CD4-positive, alpha-beta T cell treated with Interleukin-17A for 1 hour (primary cell): ENCODE measurements at regions not wholly inside any gene's neighbourhood (a gene's known extent, or its start where the extent isn't known, plus 50 kb on each side); places are given as distances from the start of the nearest gene placed in this dataset.

Experiments used
- DNase-seq: peaks from one replicate; pipeline ENCODE4 v3.0.0-alpha.2; 2020

DNA sequence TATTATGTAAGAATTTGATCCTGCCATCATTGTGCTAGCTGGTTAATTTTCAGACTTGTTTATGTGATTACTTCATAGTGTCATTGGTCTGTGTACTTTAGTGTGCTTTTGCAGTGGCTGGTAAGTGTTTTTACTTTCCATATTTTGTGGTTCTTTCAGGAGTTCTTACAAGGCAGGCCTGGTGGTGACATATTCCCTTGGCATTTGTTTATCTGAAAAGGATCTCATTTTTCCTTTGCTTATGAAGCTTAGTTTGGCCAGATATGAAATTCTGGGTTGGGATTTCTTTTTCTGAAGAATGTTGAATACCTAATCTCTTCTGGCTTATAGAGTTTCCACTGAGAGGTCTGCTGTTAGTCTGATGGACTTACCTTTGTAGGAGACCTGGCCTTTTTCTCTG lies 72.8 kb upstream of the MC4R start:
- DNase-seq: no peak

DNA sequence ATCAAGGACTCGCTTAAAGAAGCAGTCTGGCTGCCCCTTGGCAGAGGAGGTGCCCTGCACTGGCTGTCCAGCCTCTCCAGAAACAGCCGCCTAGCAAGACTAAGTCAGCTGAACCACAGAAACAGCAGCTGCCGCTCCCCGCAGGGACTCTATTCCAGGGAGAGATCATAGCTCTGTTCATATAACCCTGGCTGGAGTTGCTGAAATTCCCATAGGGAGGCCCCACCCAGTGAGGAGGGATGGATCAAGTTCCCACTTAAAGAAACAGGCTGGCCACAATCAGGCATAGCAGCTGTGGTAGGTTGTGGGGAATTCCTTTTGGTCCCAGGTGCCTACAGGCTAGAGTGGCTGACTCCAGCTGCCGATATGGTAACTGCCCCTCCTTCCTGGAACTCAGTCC lies 74.2 kb upstream of the MC4R start:
- no peak for DNase-seq

DNA sequence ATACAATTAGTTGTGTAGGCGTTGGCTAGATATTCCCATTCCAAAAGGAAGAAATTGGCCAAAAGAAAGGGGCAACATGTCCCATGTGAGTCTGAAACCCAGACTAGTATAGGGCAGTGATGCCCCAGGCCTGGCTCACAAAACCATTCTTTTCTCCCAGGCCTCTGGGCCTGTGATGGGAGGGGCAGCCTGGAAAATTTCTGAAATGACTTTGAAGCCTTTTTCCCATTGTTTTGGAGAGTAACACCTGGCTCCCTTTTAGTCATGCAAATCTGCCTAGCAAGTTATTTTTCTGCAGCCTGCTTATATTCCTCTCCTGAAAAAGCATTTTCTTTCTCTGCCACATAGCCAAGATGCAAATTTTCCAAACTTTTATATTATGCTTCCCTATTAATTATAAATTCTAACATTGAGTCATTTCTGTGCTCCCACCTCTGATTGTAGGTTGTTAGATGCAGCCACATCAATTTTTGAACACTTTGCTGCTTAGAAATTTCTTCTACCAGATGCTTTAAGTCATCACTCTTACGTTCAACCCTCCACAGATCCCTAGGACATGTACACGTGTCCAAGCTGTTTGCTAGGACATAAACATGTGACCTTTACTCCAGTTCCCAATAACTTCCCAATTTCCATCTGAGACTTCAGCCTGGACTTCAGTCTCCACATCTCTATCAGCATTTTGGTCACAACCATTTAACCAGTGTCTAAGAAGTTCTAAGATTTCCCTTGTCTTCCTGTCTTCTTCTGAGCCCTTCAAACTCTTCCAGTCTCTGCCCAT lies 76.1 kb upstream of the MC4R start:
- no peak for DNase-seq

DNA sequence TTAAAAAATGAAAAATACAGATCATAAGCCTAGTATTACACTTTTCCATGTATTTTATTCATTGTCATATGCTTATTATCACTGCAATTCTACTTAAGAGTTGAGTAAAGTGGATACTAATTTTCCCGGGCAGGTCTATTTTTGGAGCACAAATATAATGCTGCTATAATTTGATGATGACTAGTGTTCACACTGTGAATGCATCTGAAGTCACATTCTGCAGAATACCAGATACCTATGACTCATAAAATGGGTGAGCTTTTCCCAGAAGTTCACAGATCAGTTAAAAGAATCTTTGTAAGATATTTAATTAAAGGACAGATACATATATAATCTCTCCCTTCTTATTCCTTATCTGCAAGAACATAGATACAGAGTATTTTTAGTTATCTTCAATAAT lies 79.8 kb upstream of the MC4R start:
- no peak for DNase-seq

DNA sequence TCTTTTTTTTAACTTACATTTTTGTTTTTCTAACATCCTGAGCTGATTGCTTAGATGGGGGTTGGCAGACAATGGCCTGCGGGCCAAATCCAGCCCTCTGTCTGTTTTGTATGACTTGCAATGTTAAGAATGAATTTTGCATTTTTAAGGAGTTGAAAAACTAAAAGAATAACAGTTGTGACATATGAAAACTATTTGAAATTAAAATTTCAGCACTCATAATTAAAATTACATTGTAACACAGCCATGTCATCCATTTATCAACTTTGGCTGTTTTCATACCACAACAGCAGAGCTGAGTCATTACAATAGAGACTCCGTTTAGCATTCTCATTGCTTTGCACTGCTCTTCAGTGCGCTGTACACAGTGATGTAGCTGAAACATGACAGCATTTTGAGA lies 94.1 kb upstream of the MC4R start:
- DNase-seq: no peak

- no peak for DNase-seq
Observed at GRCh38 chr18:60469387-60470100, 97.0 kb upstream of the MC4R start.

GRCh38 chr18:60471652-60472051 lies 99.1 kb upstream of the MC4R start:
- no peak for DNase-seq

GRCh38 chr18:60485201-60485600 lies 112.6 kb upstream of the MC4R start:
- no peak for DNase-seq

DNA sequence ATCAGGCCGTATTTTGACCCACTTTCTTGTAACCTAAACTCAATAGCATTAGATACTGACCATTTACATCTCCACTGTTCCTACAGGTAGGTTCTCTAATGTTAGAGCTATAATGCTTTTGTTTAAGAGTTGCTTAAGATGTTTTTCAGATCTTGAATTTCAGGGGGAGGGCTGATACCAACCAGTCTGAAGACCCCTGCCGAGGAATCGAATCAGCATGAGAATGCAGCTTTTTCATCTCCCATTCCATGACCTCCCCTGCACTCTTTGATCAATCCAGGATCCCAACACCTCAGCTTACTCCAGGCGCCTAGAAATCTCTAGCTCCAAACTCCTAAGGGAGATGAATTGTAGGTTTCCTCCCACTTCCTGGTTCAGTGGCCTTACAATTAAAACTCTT lies 120.5 kb upstream of the MC4R start:
- DNase-seq: no peak

- no peak for DNase-seq
Observed at GRCh38 chr18:60499675-60500074, 127.1 kb upstream of the MC4R start.

GRCh38 chr18:60500960-60501359 lies 128.4 kb upstream of the MC4R start:
- DNase-seq: no peak

- no peak for DNase-seq
Observed at GRCh38 chr18:60502591-60502990, 130.0 kb upstream of the MC4R start.

DNA sequence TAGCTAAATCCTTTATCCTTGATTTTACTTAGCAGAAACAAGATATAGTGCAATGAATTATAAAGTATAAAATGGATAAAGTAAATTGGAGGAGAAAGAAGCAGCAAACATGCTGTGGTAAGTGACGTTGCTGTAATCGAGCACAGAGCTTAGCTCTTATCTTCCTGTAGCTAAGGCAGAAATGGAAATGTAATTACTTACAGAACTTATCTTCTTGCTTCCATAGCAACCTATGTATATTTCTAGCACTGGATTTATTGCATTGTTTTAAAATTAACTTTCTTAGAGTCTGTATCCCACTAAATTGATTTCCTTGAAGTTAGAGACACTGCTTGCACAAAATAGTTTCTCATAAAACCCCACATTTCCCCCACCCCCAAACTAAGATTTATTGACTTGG lies 130.6 kb upstream of the MC4R start:
- DNase-seq: no peak

- DNase-seq: no peak
Observed at GRCh38 chr18:60506190-60506589, 133.6 kb upstream of the MC4R start.

GRCh38 chr18:60506682-60507081 lies 134.1 kb upstream of the MC4R start:
- no peak for DNase-seq

DNA sequence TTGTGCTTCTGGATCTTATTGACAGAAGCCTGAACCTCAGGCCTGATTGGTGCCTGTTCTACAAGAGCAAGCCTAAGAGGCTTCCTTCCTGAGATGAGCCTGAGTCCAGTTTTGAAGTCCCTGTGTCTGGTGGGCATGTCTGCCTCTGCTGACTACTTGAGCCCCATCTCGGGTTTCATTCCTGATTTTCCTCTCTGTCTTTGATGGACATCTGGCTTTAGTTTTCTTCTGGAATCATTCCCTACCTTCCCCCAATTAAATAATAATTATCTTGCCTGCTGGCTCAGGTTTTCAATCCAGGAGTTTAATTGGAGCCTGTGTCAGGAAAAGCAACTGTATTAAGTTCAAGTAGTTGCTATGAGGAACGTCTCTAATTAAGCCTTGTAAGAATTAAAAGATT lies 135.5 kb upstream of the MC4R start:
- no peak for DNase-seq

GRCh38 chr18:60534538-60534937 lies 162.0 kb upstream of the MC4R start:
- no peak for DNase-seq

- DNase-seq: no peak
Observed at GRCh38 chr18:60537074-60537473, 164.5 kb upstream of the MC4R start.

DNA sequence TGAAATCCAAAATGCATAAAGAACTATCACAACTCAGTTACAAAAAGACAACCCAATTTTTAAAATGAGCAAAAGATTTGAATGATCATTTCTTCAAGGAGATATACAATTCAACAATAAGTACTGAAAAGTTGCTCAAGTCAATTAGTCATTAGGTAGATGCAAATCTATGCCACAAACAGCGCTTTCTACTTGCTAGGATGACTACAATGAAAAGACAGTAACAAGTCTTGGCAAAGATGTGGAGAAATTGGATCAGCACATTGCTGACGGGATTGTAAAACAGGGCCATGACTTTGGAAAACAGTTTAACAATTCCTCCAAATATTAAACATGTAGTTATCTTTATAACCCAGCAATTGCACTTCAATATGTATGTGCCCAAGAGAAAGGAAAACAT lies 166.3 kb upstream of the MC4R start:
- no peak for DNase-seq

DNA sequence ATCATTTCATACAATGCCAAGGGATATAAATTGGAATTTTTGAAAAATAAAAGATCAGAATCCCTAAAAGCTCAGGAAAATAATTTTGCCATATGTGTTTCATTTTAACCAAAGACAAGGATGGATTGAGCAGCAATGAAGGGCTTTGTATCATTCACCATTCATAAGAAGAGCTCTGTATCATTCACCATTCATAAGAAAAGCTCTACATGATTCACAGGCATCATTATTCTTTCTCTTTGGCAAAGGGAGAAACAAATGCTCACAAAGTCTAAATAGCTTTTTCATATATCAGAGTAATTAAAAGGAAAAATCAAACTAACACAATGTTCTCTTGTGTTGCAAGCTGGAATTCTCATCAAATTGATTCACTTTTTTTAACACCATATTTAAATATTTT lies 169.1 kb upstream of the MC4R start:
- DNase-seq: no peak

- DNase-seq: no peak
Observed at GRCh38 chr18:60543646-60544045, 171.1 kb upstream of the MC4R start.

- DNase-seq: peak; percentile 28
Observed at GRCh38 chr18:60549338-60549960, 176.9 kb upstream of the MC4R start.

- DNase-seq: no peak
Observed at GRCh38 chr18:60552948-60553347, 180.4 kb upstream of the MC4R start.

DNA sequence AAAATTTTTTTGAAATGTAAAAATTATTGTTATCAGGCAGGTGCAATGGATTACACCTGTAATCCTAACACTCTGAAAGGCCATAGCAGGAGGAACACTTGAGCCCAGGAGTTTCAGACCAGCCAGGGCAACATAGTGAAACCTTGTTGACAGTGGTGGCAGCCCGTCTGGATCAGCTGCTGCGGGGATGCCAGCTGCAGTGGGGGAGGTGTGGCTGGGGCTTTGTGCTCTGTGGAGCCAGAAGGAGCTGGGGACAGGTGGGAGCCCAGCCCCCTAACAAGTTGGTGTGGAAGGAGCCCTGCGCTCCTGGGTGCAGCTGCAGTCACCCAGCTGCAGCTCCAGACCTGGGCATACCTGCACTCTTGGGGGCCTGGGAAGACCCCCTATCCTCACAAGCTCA lies 182.4 kb upstream of the MC4R start:
- no peak for DNase-seq
